NT2/D1 (cell line): ENCODE measurements at regions not wholly inside any gene's neighbourhood (a gene's known extent, or its start where the extent isn't known, plus 50 kb on each side); places are given as distances from the start of the nearest gene placed in this dataset.

Experiments
- DNase-seq: peaks from one replicate; pipeline ENCODE4 v3.0.0-alpha.2; 2011; ENCODE audit warnings: low read depth, low spot score
- H3K27me3 ChIP-seq: 2 replicates; pipeline ENCODE4 v1.6.0; 2011; ENCODE audit warnings: mild to moderate bottlenecking; ENCODE audit not compliant: insufficient read length, insufficient read depth
- H3K36me3 ChIP-seq: 2 replicates; pipeline ENCODE4 v1.6.1; 2011; ENCODE audit warnings: mild to moderate bottlenecking, low read length, mixed read lengths; ENCODE audit not compliant: insufficient read depth, insufficient read length
- H3K4me1 ChIP-seq: 2 replicates; pipeline ENCODE4 v1.5.1; 2011; ENCODE audit not compliant: insufficient read depth, insufficient read length
- H3K4me3 ChIP-seq: 2 replicates; pipeline ENCODE4 v1.5.1; 2011; ENCODE audit warnings: low read depth; ENCODE audit not compliant: insufficient read length
- H3K9ac ChIP-seq: 2 replicates; pipeline ENCODE4 v1.6.0; 2011; ENCODE audit warnings: low read depth; ENCODE audit not compliant: insufficient read length
- H3K9me3 ChIP-seq: 2 replicates; pipeline ENCODE4 v1.5.1; 2011; ENCODE audit warnings: mild to moderate bottlenecking, low read length; ENCODE audit not compliant: insufficient read depth
- SUZ12 ChIP-seq: IDR thresholded peaks from 2 replicates; pipeline ENCODE4 v1.6.1; 2011; ENCODE audit not compliant: insufficient read length, insufficient read depth; ENCODE audit errors: extremely low read depth
- YY1 ChIP-seq: IDR thresholded peaks from 2 replicates; pipeline ENCODE4 v1.6.1; 2011; ENCODE audit not compliant: insufficient read length, insufficient read depth
- ZNF274 ChIP-seq: IDR thresholded peaks from 2 replicates; pipeline ENCODE4 v1.6.1; 2011; ENCODE audit warnings: mild to moderate bottlenecking, low read depth, low read length

DNA sequence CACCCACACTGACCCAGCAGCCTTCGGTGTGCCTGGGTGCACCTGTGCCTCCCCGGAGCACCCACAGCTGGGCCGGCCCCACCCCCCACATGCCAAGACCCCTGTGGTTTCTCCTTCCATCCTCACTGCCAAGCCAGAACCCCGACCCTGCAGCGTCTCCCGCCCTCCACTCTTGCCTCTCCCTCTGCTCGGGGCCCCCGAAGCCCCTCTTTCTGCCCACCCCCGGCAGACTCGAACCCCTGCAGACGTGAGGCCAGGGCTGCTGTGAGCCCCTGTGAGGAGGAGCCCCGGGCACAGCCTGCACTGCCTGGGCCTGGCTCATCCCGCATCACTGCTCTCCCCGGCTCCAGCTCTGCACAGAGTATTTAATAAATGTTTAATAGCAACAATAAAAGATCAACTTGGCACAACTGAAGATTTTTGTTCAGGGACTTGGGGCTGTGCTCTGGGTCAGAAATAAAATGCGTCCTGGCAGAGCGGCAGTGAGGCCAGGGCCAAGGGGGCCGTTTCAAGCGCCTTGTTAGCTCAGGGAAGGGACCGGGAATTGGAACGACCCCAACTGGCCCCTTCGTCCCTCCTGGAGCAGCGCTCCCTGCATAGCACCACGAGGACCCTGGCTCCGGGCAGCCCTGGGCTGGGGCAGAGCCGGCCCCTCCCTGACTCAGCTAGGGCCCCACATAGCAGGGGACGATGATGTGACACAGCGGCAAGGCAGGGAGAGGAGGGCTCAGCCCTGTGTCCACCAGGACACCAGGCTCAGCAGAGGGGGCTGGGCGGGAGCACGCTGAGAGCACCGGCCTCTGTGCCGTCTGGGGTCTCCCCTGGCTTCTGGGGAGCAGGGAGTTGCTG, 520.8 kb downstream of the BRD1 start:
- Histone ChIP-seq H3K9me3 (no peaks in the 10 kb centered on the region), H3K4me1 (peaks cover 4% of the 10 kb centered on the region), H3K9ac (no peak overlapping the region), H3K36me3 (no peaks in the 10 kb centered on the region), H3K27me3 (peaks cover 6% of the 10 kb centered on the region), H3K4me3 (no peak overlapping the region)
- no peak for DNase-seq
- TF ChIP-seq YY1 (no peak), SUZ12 (no peak), ZNF274 (no peak)

DNA sequence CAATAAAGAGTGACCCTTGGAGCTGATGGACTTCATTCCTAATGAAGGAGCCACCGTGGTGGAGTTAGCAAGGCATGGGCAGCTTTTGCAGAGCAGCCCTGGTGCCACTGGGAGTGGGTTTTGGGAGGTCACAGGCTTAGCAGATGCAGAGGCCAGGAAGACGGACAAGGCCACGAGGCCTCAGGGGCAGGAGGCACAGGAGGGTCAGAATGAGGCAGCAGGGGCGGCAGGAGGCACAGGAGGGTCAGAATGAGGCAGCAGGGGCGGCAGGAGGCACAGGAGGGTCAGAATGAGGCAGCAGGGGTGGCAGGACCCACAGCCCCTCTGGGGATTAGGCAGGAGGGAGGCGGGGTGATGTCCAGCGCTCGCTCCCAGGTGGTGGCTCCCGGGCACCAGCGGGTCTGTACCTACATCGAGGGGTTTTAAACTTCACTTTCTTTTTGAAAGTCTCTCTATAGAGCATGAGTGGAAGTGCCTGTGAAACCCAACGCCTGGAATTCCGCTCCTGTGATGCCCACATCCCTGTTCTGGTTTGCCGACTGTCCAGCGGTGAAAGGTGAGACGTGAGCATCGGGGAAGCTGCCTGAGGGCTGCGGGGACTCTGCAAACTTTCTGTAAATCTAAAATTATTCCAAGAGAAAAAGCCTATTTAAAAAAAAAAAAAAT, 521.6 kb downstream of the BRD1 start:
- peaks cover 4% of the 10 kb centered on the region for H3K4me1 ChIP-seq
- no peak for TF ChIP-seq SUZ12
- no peak for TF ChIP-seq YY1
- no peak for TF ChIP-seq ZNF274
- H3K4me3 ChIP-seq = no peak overlapping the region
- no peaks in the 10 kb centered on the region for H3K9me3 ChIP-seq
- H3K36me3 ChIP-seq = no peaks in the 10 kb centered on the region
- no peak for DNase-seq
- no peak overlapping the region for H3K9ac ChIP-seq
- H3K27me3 ChIP-seq = peaks cover 6% of the 10 kb centered on the region

GRCh38 chr22:49305214-49305965, 522.3 kb downstream of the BRD1 start:
- Histone ChIP-seq H3K4me3 (peak overlapping the region; percentile 26), H3K4me1 (peaks cover 4% of the 10 kb centered on the region)
- TF ChIP-seq YY1 (no peak), SUZ12 (no peak), ZNF274 (no peak)

DNA sequence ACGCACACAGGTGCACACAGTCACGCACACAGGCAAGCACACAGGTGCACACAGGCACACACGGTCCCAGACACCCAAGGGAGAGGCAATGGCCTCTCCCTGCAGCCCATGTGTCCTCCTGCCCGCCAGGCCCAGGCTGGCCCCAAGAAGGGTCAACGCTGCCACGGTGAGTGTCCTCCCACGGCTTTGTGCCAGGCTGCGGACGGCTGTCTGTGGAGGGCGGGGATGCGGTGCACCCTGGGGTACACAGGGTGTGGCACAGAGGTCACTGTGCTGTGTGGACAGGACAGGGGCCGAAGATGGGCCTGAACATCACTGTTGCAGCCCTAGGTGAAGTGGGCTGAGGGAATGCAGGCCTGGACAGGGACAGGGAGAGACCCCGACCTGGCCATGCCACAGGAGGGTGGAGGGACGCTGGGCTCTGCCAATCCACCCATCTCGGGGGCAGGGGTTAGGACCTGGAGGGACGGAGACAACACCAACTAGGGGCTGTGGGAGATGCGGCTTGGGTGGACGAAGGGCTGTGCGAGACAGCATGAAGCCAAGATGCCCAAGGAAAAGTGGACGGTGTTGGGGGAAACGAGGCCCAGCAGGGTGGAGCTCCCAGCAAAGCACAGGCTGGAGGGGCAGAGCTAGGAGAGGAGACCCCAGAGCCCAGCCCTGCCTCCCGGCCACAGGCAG, 523.8 kb downstream of the BRD1 start:
- H3K9me3 ChIP-seq = no peaks in the 10 kb centered on the region
- TF ChIP-seq SUZ12 = no peak
- no peak for TF ChIP-seq YY1
- TF ChIP-seq ZNF274 = no peak
- H3K9ac ChIP-seq = no peak overlapping the region
- no peaks in the 10 kb centered on the region for H3K36me3 ChIP-seq
- H3K27me3 ChIP-seq = peaks cover 6% of the 10 kb centered on the region
- no peak overlapping the region for H3K4me3 ChIP-seq
- H3K4me1 ChIP-seq = peaks cover 4% of the 10 kb centered on the region
- no peak for DNase-seq

More at GRCh38 chr22:49305214-49305965, 522.3 kb downstream of the BRD1 start:
- Histone ChIP-seq H3K9ac (peak overlapping the region; percentile 72), H3K27me3 (peaks cover 6% of the 10 kb centered on the region), H3K9me3 (no peaks in the 10 kb centered on the region), H3K36me3 (no peaks in the 10 kb centered on the region)
- DNase-seq = peak; percentile 44

- H3K9me3 ChIP-seq = no peaks in the 10 kb centered on the region
- no peak for TF ChIP-seq SUZ12
- no peak for TF ChIP-seq ZNF274
- TF ChIP-seq YY1 = no peak
- peaks cover 6% of the 10 kb centered on the region for H3K27me3 ChIP-seq
- no peaks in the 10 kb centered on the region for H3K36me3 ChIP-seq
- H3K4me3 ChIP-seq = no peak overlapping the region
- H3K9ac ChIP-seq = no peak overlapping the region
- peaks cover 4% of the 10 kb centered on the region for H3K4me1 ChIP-seq
- DNase-seq = no peak
These were observed 524.5 kb downstream of the BRD1 start for GRCh38 chr22:49303061-49303735.

- Histone ChIP-seq H3K27me3 (peaks cover 6% of the 10 kb centered on the region), H3K4me3 (no peak overlapping the region), H3K9me3 (no peaks in the 10 kb centered on the region), H3K9ac (no peak overlapping the region), H3K4me1 (peaks cover 4% of the 10 kb centered on the region), H3K36me3 (no peaks in the 10 kb centered on the region)
- DNase-seq = no peak
- TF ChIP-seq SUZ12 (no peak), YY1 (no peak), ZNF274 (no peak)
These were observed 525.1 kb downstream of the BRD1 start for GRCh38 chr22:49302530-49302929.
